Activated CD8-positive, alpha-beta memory T cell treated with anti-CD3 and anti-CD28 coated beads, Interleukin-2, amount 50 U/mL, for 4 hours (primary cell): ENCODE measurements at regions not wholly inside any gene's neighbourhood (a gene's known extent, or its start where the extent isn't known, plus 50 kb on each side); places are given as distances from the start of the nearest gene placed in this dataset.
"Not testable (repeated sequence)": the region's sequence is repeated elsewhere in the genome, so short reads cannot be mapped to it uniquely, and the experiment has no call there.

Source experiments
- DNase-seq: peaks from one replicate; pipeline ENCODE4 v3.0.0-alpha.2; 2020

DNA sequence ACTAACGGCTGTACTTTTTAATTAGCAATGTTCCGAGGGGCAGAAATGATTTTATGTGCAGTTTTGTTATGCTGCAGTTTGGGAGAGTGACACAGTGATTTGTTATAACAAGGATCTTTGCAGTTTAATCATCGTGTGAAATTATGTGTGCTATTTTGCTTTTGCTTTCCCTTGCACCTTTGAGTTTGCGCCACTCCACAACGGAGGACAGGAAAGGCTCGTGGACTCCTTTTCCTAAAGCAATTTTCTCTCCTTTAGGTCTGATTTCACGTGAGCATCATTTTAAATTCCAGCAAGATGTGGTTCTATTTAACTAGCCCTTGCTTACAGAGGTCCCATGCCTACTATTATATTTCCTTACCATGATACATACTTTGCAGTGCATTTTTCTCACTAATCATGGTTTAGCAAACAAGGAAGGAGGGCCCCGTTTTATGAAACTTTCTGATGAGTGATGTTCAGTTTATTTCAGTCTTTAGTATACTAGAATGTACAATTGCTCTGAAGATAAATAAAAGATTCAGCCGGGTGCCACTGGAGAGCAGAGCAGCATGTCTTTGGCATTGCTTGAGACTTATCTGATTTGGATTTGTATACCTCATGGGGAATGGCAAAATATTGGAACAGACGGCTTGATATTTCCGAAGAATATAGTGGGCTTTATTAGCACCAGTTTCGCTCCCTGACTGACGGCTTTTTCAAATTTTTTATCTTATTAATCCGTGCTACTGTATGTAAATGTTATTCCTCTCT is 528.2 kb upstream of the FANCL start:
- DNase-seq = no peak

GRCh38 chr2:58768715-58769080 is 527.6 kb upstream of the FANCL start:
- no peak for DNase-seq

DNA sequence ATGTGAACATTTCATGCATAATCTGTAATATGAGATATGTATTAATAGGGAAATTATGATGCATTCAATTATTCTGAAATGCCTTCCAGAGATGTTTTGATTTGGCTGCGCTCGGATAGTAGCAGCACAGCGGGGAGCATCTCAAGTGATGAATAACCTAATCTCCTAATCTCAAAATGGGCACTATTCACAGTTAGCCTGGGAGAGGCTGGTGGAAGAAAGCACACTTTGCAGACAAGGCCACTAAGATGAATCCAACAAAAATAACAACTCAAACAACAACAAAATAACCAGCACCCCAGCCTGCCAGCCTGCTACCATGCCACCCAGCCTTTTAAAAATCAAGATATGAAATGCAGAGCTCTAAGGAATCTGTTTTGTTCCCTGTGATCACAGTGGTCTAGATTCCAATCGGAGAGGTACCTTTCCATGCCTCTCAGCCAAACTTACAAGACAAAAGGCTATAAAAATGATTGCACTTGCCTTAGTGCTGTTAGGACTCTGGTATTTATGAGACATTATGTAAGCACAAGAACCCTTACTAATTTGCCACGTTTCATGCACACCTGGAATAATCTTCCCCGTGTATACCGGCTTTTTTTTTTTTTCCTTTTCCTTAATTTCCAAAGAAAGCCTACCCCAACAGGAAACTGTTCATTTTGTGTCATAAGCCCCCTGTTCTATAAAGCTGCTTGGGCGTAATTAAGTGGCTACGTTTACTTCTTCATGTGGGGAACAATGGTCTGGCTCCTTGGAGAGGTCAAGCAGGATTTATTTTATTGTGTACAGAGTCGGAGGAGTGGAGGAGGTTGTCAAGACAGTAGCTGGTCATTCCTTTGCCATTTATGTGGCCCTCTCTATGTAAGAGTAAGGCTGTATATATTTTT is 526.9 kb upstream of the FANCL start:
- no peak for DNase-seq

GRCh38 chr2:58764338-58765104 is 523.4 kb upstream of the FANCL start:
- DNase-seq = no peak

GRCh38 chr2:58762176-58762781 is 521.2 kb upstream of the FANCL start:
- DNase-seq = no peak

GRCh38 chr2:58757971-58758370 is 516.8 kb upstream of the FANCL start:
- DNase-seq = no peak

GRCh38 chr2:58756336-58756735 is 515.2 kb upstream of the FANCL start:
- no peak for DNase-seq

DNA sequence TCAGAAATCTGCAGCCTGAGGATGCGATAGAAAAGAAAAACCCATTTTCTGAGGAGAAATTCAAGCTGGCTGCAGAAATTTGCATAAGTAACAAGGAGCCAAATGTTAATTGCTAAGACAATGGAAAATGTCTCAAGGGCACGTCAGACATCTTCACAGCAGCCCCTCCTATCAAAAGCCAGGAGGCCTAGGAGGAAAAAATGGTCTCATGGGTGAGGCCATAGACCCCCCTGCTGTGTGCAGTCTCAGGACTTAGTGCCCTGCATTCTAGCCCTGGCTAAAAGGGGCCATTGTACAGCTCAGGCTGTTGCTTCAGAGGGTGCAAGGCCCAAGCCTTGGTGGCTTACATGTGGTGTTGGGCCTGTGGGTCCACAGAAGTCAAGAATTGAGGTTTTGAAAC is 511.4 kb upstream of the FANCL start:
- DNase-seq = not testable (repeated sequence)

DNA sequence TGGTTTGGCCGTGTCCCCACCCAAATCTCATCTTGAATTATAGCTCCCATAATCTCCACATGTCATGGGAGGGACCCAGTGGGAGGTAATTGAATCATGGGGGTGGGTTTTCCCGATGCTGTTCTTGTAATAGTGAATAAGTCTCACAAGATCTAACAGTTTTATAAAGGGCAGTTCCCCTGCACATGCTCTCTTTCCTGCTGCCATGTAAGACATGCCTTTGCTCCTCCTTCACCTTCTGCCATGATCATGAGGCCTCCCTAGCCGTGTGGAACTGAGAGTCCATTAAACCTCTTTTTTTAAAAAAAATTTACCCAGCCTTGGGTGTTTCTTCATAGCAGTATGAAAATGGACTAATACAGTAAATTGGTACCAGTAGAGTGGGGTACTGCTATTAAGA is 510.6 kb upstream of the FANCL start:
- not testable (repeated sequence) for DNase-seq

- no peak for DNase-seq
Measured at GRCh38 chr2:58749041-58749440, 507.9 kb upstream of the FANCL start.

DNA sequence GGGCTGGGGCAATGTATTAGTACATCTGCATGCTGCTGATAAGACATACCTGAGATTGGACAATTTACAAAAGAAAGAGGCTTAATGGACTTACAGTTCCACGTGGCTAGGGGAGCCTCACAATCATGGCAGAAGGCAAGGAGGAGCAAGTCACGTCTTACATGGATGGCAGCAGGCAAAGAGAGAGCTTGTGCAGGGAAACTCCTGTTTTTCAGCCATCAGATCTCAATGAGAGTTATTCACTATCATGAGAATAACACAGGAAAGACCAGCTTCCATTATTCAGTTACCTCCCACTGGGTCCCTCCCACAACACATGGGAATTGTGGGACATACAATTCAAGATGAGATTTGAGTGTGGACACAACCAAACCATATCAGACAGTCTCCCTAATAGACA is 504.2 kb upstream of the FANCL start:
- DNase-seq = not testable (repeated sequence)

DNA sequence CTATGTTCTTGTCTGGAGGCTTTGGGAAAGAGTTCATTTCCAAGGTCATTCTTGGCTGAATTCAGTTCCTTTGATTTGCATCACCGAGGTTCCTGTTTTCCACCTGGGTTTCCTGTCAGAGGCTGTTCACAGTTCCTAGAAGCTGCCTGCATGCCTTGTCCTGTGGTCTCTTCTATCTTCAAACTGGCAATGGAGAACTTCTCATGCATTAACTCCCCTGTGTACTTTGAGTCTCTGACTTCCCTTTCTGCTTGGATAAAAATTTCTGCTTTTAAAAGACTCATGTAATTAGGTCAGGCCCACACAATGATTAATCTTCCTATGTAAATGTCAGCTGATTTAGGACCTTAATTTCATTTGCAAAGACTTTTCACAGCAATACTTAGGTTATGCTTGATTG is 499.3 kb upstream of the FANCL start:
- no peak for DNase-seq

DNA sequence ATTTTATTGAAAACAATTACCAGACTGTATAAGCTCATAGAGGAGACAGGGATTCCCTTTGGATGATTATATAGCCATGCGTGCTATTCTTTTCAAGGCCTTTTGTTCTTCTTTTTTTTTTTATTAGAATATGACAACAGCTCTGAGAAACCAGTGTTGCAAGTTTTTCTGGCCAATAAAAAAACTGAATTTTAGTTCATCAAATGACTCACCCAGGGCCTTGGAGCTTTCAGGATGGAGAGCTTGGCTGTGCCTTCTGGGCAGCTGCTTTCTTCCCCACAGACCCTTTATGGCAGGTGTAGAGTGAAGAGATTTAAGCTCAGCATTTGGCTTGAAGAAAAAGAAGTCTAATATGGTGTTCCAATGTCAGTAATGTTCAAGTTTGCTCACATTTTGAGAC is 497.9 kb upstream of the FANCL start:
- DNase-seq = no peak

DNA sequence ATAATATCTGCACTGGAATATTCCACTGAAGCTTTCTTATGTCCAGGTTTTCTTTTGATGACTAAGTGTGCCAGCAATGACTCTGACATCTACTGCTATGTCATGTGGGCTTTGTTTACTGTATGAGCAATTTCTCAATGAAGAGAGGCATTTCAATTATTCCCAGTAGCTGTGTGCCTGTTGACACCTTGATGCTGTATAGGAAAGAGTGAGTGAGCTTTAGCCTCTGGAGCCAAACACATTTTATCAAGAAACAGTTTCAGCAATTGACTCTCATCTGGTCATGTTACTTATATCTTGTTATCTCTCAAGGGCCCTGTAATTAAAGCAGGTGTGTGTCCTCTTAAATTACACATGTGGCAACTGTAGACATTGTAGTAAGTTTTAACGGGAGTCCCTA is 493.2 kb upstream of the FANCL start:
- no peak for DNase-seq

DNA sequence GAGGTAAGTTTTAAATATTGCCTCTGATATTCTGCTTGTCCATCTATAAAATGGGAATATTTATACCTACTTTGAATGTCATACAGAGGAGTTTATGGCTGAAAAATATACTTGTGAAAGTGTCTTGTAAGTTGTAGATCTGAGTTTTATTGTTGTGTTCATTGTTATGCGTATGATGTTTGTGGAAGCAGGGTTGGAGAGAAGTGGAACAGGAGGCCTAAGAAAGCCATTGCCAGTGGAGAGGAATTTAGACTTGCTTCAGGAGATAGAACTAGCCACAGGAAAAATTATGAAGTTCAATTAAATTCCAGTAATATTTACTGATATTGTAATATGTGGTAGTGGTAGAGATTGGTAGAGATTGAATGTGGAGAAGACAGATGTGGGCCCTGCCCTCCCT is 491.9 kb upstream of the FANCL start:
- DNase-seq = no peak

DNA sequence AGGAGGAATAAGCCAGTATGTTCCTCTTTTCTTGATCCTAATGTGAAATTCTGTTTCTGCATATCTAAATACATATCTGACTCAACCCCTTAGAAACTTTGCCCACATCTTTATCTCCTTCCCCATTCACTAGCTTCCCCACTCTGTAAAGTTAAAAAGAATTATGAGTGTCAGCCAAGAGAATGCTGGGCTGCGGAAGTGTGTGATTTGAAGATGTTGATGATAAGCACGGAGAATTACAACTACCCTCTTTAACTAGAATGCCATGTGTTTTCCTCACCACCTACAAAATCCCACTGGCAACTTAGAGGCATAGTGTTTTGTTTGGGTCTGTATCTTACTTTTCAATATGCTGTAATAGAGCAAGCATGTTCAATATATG is 490.4 kb upstream of the FANCL start:
- no peak for DNase-seq

- no peak for DNase-seq
Measured at GRCh38 chr2:58730764-58731487, 489.8 kb upstream of the FANCL start.

GRCh38 chr2:58727981-58728656 is 487.0 kb upstream of the FANCL start:
- DNase-seq = no peak

DNA sequence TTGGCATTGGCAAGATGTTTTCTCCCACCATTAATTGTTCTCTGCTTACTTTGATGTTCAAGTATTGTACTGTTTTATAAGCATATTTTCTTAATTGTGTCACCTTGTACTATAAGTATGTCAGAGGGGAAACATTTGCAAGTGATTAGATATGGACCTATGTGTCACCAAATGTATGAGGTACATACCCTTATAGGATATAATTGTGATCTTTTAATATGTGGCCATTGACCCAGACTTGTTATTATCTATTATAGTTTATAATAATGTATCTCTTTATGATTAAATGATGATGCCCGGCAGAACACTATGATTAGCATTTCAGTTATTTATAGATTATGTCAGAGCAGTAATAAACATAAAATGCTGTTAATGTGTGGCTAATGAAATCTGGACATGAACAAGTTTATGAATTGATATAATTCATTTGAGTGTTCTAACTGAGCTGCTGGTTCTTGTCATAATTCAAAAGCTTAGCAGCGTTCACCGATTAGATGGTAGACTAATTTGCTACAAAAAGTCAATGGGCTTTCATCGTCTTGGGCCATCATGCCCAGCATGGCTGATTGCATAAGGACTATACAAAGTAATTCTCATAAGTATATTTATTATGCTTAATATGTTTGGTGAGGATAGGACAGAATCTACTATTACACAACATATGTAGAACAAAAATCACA is 480.9 kb upstream of the FANCL start:
- DNase-seq = no peak

DNA sequence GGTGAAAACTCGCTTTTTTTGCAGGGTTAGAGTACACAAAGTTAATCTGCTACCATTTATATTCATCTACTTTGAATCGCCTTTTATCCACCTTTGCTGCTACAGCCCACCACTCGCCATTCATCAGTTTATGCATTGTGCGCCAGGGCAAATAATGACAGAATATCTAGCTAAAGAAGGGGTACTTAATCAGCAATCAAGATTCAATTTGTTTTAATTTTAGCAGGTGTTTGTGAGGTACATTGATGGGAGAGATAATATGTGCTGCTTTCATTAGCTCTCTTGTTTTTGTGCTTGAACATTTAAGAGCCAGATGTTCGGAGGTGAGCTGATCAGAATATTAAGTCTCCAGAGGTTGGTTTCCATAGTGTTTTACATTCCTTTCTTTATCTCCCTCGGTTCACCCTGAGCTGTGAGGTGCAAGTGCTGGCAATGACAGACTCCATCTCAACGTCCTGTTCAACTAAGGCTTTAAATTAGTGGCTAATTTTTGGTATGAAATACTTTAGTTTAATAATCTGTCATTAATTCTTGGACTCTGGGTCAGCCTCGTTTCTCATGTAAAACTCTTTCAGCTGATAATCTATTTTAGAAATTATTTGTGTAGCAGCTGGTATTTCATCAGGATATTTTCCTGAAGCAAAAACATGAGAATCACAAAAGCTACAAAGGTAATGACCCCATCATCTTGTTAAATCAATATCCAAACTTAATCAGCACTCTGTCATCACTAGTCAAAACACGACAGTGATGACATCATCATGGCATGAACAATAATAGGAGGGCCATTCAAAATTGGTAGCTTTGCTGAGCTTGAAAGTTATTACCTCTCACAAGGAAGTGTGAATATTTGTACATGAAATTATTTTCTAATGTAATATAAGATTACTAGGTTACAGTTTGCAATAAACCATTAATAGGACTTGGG is 479.9 kb upstream of the FANCL start:
- no peak for DNase-seq
